GM19099 (cell line): ENCODE measurements at regions not wholly inside any gene's neighbourhood (a gene's known extent, or its start where the extent isn't known, plus 50 kb on each side); places are given as distances from the start of the nearest gene placed in this dataset.

ENCODE experiments used
- POLR2A ChIP-seq: IDR thresholded peaks from 3 replicates; pipeline ENCODE4 v1.6.1; 2011; ENCODE audit warnings: low read depth; ENCODE audit not compliant: insufficient read length; ENCODE audit errors: extremely low read depth

DNA sequence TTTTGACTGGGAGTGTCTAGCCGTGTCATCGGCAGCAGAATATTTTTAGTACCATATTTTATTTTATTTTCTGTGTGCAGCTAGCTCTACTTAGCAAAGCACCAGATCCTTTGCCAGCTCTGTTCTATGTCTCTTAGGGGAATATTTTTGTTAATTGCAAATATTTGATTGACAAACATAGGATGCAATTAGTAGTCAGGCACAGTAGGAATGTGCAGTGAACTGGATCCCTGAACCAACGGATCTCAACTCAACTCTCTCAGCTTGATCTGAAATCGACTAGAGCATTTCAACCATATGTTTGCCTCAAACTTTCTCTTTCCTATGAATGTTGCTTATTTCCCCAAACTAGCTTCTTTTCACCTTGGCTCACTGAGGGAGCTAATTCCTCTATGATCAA is 998.0 kb upstream of the FANCL start:
- no peak for TF ChIP-seq POLR2A

DNA sequence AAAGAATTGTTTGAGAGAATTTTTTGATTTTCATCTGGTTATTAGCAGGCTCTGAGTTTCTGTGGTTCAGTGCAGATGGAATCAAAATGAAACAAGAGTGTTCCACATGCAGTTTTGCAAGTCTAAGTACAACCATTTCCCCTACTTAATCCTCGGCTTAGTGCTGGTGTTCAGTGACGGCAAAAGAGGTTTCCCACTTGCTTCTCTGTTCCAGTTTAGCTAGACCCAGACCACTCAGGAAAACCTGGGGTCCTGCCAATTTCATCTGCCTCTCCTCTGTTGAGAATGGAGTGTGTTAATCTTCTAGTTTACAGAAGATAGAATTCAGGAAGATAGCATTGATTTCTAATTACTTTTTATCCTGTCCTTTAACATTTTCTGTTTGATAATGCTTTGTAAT is 996.2 kb upstream of the FANCL start:
- TF ChIP-seq POLR2A, result no peak

DNA sequence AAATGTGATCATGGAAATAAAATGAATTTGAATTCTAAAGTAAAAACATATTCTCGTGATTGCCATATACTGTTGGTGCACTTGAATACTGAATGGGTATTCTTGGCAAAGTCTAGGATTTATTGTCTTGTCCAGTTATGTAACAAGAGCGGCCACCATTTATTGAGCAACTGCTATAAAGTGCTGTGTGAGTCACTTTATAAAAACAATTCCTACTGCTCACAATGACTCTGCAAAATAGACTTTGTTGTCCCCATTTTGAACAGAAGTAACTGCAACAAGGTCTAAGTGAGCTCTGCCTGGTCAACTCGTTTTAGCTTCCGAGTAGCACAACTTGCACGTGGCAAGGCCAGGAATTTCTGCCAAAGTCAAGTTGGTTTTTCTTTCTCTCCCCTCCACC is 995.6 kb upstream of the FANCL start:
- no peak for TF ChIP-seq POLR2A

DNA sequence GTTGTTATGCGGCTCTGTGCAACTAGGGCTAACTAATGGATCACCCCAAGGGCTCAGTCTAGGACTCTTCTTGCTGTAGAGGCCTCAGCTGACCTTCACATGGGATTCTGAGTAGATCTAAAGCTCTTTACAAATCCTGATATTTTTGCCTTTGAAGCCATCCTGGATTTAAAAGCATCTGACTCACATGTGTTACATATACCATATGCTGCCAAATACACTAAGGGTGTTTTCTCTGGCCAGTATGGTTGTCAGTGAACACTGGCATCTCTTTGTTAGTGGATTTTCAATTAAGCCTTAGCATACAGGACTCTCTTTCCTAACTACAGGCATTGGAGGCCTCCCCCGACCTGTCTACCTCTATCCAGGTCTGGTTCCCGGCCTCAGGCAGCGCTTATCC is 992.8 kb upstream of the FANCL start:
- no peak for TF ChIP-seq POLR2A

DNA sequence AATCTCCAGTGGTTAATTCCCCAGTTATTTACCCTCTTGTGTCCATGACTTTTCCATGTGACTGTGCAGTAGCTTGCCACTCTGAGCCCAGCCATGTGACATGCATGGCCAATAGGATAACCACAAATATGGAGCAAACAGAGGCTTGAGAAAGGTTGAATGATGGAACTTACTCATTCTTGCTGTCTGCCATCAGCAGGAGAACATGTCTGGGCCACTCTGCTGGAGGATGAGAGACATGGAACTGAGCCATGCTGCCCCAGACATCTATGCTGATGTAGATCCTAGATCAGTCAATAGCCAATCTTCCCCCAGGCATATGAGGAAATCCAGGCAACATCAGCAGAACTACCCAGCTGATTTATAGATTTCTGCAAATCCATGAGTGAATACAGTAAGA is 992.3 kb upstream of the FANCL start:
- no peak for TF ChIP-seq POLR2A

DNA sequence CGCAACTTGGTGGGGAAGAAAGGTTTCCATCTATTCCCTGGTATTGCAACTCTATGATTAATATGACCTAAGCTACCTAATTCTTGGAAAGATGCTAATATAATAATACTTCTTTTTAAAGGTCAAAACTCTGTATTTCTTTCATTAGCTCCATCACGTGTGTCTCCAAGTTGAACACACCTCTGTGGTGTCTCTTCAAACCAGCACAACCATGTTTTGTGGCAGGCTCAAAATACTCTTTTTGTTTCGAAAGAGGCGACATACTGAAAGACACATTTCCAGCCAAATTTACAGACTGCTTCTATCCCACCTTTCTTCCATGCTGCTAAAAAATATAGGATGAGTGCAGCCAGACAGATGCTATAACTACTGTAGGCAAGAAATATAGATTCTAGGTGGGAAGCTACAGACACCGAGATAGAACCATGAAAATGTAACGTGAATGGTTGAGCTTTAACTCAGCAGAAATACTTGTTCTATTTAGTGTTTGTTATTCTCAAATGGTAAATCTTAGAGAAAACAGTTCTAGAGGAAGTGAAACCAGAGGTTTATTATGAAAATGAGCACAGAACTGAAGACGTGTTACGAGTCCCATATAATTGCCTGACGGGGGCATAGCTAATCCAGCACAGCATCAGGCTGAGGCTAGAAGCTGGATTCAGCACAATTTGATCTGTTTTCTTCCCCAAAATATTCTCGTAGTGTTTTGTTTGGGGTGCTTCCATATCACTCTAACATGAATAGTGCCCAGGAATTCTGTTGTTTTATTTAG is 991.5 kb upstream of the FANCL start:
- TF ChIP-seq POLR2A, result no peak

DNA sequence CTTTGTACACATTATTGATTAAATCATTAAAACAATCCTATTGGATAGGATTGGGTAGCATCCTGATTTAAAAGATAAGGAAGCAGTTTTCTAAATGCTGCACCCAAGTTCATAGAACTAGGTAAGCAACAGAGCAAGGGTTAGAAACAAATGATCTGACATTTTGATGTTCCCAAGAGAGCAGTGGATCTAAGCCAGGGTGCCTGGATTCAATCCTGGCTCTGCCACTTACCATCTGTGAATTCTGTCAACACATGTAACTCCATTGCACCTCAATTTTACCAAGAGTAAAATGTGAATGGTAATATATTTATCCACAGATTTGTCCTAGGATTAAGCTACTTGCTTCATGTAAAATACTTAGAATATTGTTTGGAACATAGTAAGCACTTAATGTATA is 982.6 kb upstream of the FANCL start:
- TF ChIP-seq POLR2A, result no peak

DNA sequence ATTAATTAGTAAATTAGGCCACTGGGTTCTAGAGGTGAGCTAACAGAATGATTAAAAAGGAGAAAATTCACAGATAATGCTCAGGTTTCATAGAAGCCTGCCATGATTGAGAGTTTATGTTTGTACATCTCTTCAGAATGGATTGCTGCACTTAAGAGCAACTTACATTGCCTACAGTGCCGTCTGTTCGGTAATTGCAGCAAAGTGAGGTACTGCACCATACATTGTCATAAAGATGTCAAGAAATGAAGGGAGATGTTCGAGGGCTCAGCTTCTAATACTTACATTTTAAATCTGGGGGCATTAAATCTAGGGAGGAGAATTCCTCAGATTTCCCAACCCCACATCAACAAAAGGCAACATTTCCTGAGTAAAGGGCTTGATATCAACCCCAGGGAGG is 976.2 kb upstream of the FANCL start:
- no peak for TF ChIP-seq POLR2A

DNA sequence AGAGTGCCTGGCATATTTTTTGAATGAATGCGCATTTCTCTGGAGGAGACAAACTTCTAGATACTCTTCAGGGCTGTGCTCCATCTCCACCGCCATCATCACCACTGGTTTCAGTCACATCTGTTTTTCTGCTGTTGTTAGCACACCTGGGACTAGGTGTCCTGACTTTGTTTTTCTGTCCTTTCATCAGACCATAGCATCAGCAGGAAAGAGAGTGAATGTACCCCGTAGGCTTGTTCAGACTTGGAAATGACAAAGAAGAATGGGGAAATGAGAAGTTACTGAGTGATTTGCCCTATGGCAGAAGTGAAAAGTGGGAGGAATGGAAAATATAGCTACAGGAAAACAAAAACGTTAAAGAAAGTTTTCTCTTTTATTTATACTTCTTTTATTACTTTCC is 965.2 kb upstream of the FANCL start:
- no peak for TF ChIP-seq POLR2A

DNA sequence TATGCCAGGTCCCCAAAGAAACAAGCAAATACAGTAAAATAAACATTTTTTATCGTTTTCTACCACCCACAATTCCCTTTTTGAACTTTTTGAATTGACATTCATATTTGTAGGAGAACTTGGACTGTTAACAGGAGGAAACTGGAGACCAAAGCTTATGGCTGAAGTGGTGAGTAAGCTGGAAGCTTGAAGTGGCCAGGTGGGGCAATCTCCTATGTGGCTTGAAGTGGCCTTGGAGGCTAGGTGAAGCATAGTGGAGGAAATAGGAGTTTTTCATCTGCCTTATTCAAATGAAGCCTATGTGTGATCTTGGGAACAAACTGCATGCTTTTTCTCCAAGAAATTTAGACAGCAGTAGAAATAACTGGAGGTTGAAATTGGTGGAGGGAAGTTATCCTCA is 962.9 kb upstream of the FANCL start:
- TF ChIP-seq POLR2A, result no peak

DNA sequence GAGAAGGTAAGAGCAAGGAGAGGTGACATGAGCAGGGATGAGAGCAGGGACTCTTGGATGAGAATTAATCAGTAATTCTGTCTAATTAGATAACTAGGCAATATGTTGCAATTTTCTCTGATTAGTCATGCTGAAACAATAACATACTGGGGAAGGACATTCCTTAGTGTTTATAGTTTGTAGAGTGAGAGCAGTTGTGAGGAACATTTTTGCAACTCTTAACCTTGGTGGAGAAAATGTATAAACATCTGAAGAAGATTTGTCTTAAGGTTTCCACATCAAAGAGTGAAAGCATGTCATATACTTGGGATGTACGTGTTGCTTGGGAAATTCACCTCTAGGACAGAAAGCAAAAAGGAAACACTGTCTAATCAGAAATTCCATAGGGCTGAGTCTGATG is 955.4 kb upstream of the FANCL start:
- no peak for TF ChIP-seq POLR2A

DNA sequence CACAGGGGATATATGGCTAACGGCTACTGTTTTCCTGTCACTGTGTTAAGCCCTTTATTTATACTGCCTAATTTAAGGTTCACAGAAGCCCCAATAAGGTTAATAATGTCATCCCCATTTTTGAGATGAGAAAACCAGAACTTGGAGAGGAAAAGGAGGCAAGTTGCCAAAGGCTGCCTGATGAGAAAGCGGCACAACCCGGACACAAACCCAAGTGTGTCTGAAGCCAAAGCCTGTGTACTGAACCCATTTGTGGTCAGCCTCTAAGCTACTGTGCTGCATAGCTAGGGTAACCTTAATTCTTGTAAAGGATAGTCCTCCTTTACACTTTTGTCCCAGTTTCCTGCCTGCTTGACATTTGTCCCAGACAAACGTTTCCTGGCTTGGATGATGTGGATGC is 954.7 kb upstream of the FANCL start:
- no peak for TF ChIP-seq POLR2A

DNA sequence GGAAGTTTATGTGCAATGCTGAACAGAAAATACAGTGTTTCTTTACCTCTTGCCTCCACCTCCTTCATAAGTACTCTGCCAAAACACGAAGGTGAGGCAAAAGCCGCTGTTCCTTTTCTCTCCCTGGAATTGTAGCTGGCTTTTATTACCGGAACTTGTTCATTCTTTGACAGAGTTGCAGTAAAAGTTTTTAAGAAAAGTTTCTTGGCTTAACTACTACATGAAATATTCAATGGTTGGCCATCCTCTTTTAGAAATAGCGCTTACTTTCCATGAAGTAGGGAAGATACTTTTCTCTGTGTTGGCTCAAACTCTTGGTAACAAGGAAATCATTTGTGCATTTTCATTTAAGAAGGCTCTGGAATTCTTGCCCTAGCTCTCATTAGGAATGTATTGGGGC is 950.7 kb upstream of the FANCL start:
- TF ChIP-seq POLR2A, result no peak

DNA sequence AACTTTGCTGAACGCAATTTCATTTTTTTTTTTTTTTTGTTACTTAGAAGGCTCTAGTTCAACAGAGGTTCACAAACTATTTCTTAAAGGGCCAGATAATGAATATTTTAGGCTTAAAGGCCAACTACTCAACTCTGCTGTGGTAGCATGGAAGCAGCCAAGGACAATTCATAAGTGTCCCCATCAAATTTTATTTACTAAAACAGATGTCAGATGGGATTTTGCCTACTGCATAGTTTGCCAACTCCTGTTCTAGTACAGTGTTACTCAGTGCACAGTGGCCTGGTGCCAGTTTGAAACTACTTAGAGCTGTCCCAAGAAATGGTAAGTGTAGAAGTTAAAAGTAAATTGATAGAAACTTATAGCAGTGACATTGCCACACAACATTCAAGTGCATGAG is 949.4 kb upstream of the FANCL start:
- no peak for TF ChIP-seq POLR2A

DNA sequence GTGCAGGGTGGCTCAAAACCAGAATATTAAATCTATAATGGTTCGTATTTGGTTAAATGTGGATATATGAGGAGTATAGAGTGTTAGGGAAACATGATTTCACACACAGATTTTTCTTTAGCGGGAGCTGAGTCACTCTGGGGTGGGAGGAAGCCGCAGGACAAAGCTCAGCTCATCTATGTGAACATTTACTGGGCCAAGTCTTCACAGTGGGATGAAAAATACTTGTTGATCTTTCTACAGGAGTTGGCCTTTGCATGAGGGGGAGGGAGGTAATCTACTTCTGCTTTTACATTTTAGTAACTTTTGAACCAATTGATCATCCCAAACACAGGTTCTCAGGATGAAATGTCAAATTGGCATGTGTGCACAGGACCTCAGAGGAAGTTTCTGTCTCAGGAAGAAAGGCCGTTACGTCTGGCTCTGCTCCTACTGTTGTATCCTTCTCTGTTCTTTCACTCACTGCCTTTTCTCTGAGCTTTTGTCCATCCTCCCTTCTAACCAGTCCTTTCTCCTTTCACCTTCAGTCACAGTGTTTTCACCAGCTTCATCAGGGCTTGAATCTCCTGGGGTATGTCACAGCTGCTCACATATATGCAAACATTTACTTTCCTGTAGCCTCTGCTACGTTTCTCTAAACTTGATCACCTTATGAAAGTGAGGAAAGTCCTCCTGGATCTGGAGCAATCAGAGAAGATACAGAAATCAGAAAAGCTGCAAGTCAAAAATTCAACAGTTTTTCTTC is 943.3 kb upstream of the FANCL start:
- TF ChIP-seq POLR2A, result no peak

DNA sequence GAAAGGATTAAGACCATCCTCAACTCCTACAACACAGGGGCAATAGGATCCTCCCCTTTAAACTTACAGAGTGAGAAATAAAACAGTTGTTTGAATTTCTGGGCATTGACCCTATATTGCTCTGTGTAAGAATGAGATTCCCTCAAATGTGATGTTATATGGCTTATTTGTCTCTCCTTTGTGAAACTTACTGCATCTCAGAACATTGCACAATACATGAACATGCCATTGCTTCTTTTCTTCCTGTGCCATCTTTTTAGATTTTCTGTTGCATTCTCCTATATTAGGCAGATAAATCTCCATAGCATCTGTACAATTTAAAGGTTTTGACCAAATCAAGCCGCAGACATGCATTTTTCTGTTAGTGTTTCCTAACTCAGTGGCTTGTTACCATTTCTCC is 941.9 kb upstream of the FANCL start:
- no peak for TF ChIP-seq POLR2A
